ENCODE measurements at regions not wholly inside any gene's neighbourhood (a gene's known extent, or its start where the extent isn't known, plus 50 kb on each side); places are given as distances from the start of the nearest gene placed in this dataset.

- DNase-seq = no peak
Observed at GRCh38 chr3:164230385-164231094, 847.8 kb downstream of the SI start.

- DNase-seq = no peak
Observed at GRCh38 chr3:164224126-164224525, 854.2 kb downstream of the SI start.

GRCh38 chr3:164222197-164222596 lies 856.1 kb downstream of the SI start:
- no peak for DNase-seq

GRCh38 chr3:164221297-164221696 lies 857.0 kb downstream of the SI start:
- no peak for DNase-seq

GRCh38 chr3:164209363-164209762 lies 868.9 kb downstream of the SI start:
- DNase-seq = no peak

- DNase-seq = no peak
Observed at GRCh38 chr3:164208821-164209220, 869.5 kb downstream of the SI start.

GRCh38 chr3:164208048-164208447 lies 870.2 kb downstream of the SI start:
- no peak for DNase-seq

GRCh38 chr3:164200053-164200823 lies 878.1 kb downstream of the SI start:
- DNase-seq = no peak

GRCh38 chr3:164196477-164196876 lies 881.8 kb downstream of the SI start:
- no peak for DNase-seq

GRCh38 chr3:164194842-164195241 lies 883.5 kb downstream of the SI start:
- DNase-seq = no peak

GRCh38 chr3:164192974-164193373 lies 885.3 kb downstream of the SI start:
- DNase-seq = no peak

GRCh38 chr3:164190566-164190965 lies 887.7 kb downstream of the SI start:
- DNase-seq = no peak

GRCh38 chr3:164186095-164186494 lies 892.2 kb downstream of the SI start:
- no peak for DNase-seq

- no peak for DNase-seq
Observed at GRCh38 chr3:164179110-164179774, 899.1 kb downstream of the SI start.

GRCh38 chr3:164174059-164174458 lies 904.2 kb downstream of the SI start:
- no peak for DNase-seq

- no peak for DNase-seq
Observed at GRCh38 chr3:164155400-164155799, 922.9 kb downstream of the SI start.

- no peak for DNase-seq
Observed at GRCh38 chr3:164144824-164145223, 933.5 kb downstream of the SI start.

GRCh38 chr3:164132878-164133277 lies 945.4 kb downstream of the SI start:
- DNase-seq = no peak

- DNase-seq = no peak
Observed at GRCh38 chr3:164113371-164114332, 964.6 kb downstream of the SI start.

GRCh38 chr3:164096352-164096751 lies 981.9 kb downstream of the SI start:
- DNase-seq = no peak

GRCh38 chr3:164095949-164096348 lies 982.3 kb downstream of the SI start:
- DNase-seq = no peak

GRCh38 chr3:164095279-164095678 lies 983.0 kb downstream of the SI start:
- DNase-seq = no peak

GRCh38 chr3:164094546-164094945 lies 983.8 kb downstream of the SI start:
- no peak for DNase-seq
